MM.1S (cell line): ENCODE measurements at regions not wholly inside any gene's neighbourhood (a gene's known extent, or its start where the extent isn't known, plus 50 kb on each side); places are given as distances from the start of the nearest gene placed in this dataset.

Experiments used
- CTCF ChIP-seq: fragments of 300-600 bp; sonication (generic); IDR thresholded peaks from 2 replicates; pipeline ENCODE4 v1.5.1; 2016; ENCODE audit warnings: antibody characterized with exemption, low read length, mixed read lengths
- EZH2 ChIP-seq: fragments of 300-600 bp; sonication (generic); optimal IDR thresholded peaks from 2 replicates; pipeline ENCODE3; 2017; ENCODE audit warnings: low read depth, mild to moderate bottlenecking, antibody characterized with exemption, low read length, mixed read lengths

GRCh38 chr7:51764976-51765375 is 448.4 kb upstream of the COBL start:
- TF ChIP-seq CTCF: no peak
- no peak for TF ChIP-seq EZH2
